Neural progenitor cell (in vitro differentiated cells): ENCODE measurements at regions not wholly inside any gene's neighbourhood (a gene's known extent, or its start where the extent isn't known, plus 50 kb on each side); places are given as distances from the start of the nearest gene placed in this dataset.

Experiments
- DNase-seq: peaks from one replicate; pipeline ENCODE4 v3.0.0-alpha.2; 2016; ENCODE audit warnings: low spot score
- H2AFZ ChIP-seq: fragments of 200-600 bp; sonication (generic); replicated peaks from 2 replicates; pipeline ENCODE4 v1.6.1; 2016; ENCODE audit warnings: antibody characterized with exemption
- H3F3A ChIP-seq: fragments of 200-600 bp; sonication (generic); 2 replicates; pipeline ENCODE4 v1.6.1; 2016; ENCODE audit warnings: antibody characterized with exemption, low read depth
- H3K27ac ChIP-seq: fragments of 200-600 bp; sonication (generic); 2 replicates; pipeline ENCODE4 v1.5.1; 2016; ENCODE audit warnings: mild to moderate bottlenecking
- H3K27me3 ChIP-seq: fragments of 200-600 bp; sonication (generic); 2 replicates; pipeline ENCODE4 v1.6.1; 2016; ENCODE audit warnings: mild to moderate bottlenecking, moderate library complexity
- H3K36me3 ChIP-seq: fragments of 200-600 bp; sonication (generic); 2 replicates; pipeline ENCODE4 v1.5.1; 2016
- H3K4me1 ChIP-seq: fragments of 200-600 bp; sonication (generic); 2 replicates; pipeline ENCODE4 v1.6.1; 2016; ENCODE audit warnings: mixed run types
- H3K4me2 ChIP-seq: fragments of 200-600 bp; sonication (generic); 2 replicates; pipeline ENCODE4 v1.6.1; 2016
- H3K4me3 ChIP-seq: fragments of 200-600 bp; sonication (generic); 2 replicates; pipeline ENCODE4 v1.5.1; 2016
- H3K79me2 ChIP-seq: fragments of 200-600 bp; sonication (generic); 2 replicates; pipeline ENCODE4 v1.6.1; 2016; ENCODE audit warnings: low read depth
- H3K9ac ChIP-seq: fragments of 200-600 bp; sonication (generic); 2 replicates; pipeline ENCODE4 v1.6.1; 2016
- H3K9me3 ChIP-seq: fragments of 200-600 bp; sonication (generic); 2 replicates; pipeline ENCODE4 v1.5.1; 2016; ENCODE audit warnings: low read depth
- H4K20me1 ChIP-seq: fragments of 200-600 bp; sonication (generic); 2 replicates; pipeline ENCODE4 v1.6.1; 2016; ENCODE audit warnings: low read depth
- H3K27ac Mint-ChIP-seq: 3 replicates; pipeline ENCODE4 v1.8.0; 2021; ENCODE audit warnings: mixed read lengths
- H3K27me3 Mint-ChIP-seq: 2 replicates; pipeline ENCODE4 v1.8.0; 2022; ENCODE audit warnings: low read depth, mild to moderate bottlenecking, inconsistent platforms, moderate library complexity, mixed read lengths; ENCODE audit not compliant: insufficient read depth
- H3K36me3 Mint-ChIP-seq: 3 replicates; pipeline ENCODE4 v1.8.0; 2021; ENCODE audit warnings: mixed read lengths
- H3K4me1 Mint-ChIP-seq: 3 replicates; pipeline ENCODE4 v1.8.0; 2021; ENCODE audit warnings: mixed read lengths
- H3K4me3 Mint-ChIP-seq: 3 replicates; pipeline ENCODE4 v1.8.0; 2021; ENCODE audit warnings: mild to moderate bottlenecking, moderate library complexity, mixed read lengths
- H3K9me3 Mint-ChIP-seq: 3 replicates; pipeline ENCODE4 v1.8.0; 2020; ENCODE audit warnings: mixed read lengths
- EZH2 ChIP-seq: fragments of 200-600 bp; sonication (generic); IDR thresholded peaks from 2 replicates; pipeline ENCODE4 v1.6.1; 2017; ENCODE audit warnings: antibody characterized with exemption, mild to moderate bottlenecking, moderate library complexity
- EZH2phosphoT487 ChIP-seq: fragments of 200-600 bp; sonication (generic); IDR thresholded peaks from 2 replicates; pipeline ENCODE4 v1.6.1; 2017; ENCODE audit warnings: antibody characterized with exemption
- TF ChIP-seq, protein P1 (sequence below): fragments of 200-600 bp; sonication (generic); IDR thresholded peaks from 2 replicates; pipeline ENCODE4 v1.5.1; 2017; ENCODE audit warnings: antibody characterized with exemption, mild to moderate bottlenecking

DNA sequence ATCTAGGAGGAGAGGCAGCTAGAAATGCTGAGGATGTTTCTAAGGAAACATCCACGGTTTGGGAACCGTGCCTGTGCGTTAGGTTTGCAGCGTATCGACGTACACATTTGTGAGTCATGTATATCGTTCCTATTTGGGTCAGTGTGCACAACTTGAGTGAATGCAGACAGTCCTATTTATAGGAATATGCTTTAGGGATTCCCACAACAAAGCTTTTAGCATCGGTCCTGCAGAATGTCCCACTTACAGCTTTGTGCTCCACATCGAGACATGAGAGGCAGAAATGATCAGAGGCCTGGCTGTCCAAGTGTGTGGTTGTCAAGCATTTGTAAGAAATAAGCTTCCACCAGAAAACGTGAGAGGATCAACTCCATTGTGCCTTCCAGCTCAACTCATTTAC is 1282.7 kb upstream of the WWC1 start:
- Histone ChIP-seq H3F3A (no peaks in the 10 kb centered on the region), H3K36me3 (no peaks in the 10 kb centered on the region), H3K27ac (no peak overlapping the region), H3K9ac (no peak overlapping the region), H3K4me2 (no peak overlapping the region), H4K20me1 (no peaks in the 10 kb centered on the region), H2AFZ (no peak overlapping the region), H3K79me2 (no peaks in the 10 kb centered on the region), H3K27me3 (no peaks in the 10 kb centered on the region), H3K4me1 (no peaks in the 10 kb centered on the region), H3K4me3 (no peak overlapping the region), H3K9me3 (no peaks in the 10 kb centered on the region)
- Mint-ChIP-seq H3K4me1 (peaks cover 18% of the 10 kb centered on the region), H3K9me3 (peaks cover 3% of the 10 kb centered on the region), H3K27me3 (no peaks in the 10 kb centered on the region), H3K36me3 (peaks cover 5% of the 10 kb centered on the region), H3K4me3 (no peak overlapping the region), H3K27ac (no peak overlapping the region)
- DNase-seq: no peak
- TF ChIP-seq, protein P1, sequence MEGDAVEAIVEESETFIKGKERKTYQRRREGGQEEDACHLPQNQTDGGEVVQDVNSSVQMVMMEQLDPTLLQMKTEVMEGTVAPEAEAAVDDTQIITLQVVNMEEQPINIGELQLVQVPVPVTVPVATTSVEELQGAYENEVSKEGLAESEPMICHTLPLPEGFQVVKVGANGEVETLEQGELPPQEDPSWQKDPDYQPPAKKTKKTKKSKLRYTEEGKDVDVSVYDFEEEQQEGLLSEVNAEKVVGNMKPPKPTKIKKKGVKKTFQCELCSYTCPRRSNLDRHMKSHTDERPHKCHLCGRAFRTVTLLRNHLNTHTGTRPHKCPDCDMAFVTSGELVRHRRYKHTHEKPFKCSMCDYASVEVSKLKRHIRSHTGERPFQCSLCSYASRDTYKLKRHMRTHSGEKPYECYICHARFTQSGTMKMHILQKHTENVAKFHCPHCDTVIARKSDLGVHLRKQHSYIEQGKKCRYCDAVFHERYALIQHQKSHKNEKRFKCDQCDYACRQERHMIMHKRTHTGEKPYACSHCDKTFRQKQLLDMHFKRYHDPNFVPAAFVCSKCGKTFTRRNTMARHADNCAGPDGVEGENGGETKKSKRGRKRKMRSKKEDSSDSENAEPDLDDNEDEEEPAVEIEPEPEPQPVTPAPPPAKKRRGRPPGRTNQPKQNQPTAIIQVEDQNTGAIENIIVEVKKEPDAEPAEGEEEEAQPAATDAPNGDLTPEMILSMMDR: no peak
- TF ChIP-seq EZH2phosphoT487: no peak
- no peak for TF ChIP-seq EZH2

DNA sequence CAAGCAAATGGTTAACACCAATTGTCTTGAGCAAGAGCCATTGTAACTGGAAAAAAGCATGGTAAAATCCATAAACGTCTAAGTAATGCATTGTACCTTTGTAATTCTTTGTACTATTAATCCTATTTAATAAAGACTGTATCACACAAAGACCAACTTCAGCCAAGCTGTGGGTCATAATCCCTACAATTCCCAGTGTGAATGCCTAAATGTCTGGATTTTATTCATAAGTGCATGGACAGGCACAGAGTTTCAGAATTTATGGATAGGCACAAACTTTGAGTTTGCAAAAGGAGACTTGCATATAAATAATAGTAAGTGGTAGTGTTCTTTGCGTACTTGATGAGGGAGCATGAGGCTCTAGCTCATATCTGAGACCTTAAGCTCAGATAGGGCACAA is 1280.2 kb upstream of the WWC1 start:
- no peak for TF ChIP-seq EZH2
- TF ChIP-seq EZH2phosphoT487: no peak
- TF ChIP-seq, protein P1: no peak
- H3K9ac ChIP-seq: no peak overlapping the region
- DNase-seq: no peak
- H3K9me3 ChIP-seq: no peaks in the 10 kb centered on the region
- Mint-ChIP-seq H3K27me3 (no peaks in the 10 kb centered on the region), H3K9me3 (peaks cover 3% of the 10 kb centered on the region), H3K4me1 (peaks cover 2% of the 10 kb centered on the region), H3K36me3 (peaks cover 9% of the 10 kb centered on the region), H3K27ac (no peak overlapping the region), H3K4me3 (no peak overlapping the region)
- no peak overlapping the region for H3K27ac ChIP-seq
- no peak overlapping the region for H3K4me2 ChIP-seq
- no peaks in the 10 kb centered on the region for H3F3A ChIP-seq
- no peak overlapping the region for H3K4me3 ChIP-seq
- no peaks in the 10 kb centered on the region for H3K79me2 ChIP-seq
- H3K27me3 ChIP-seq: no peaks in the 10 kb centered on the region
- H3K36me3 ChIP-seq: no peaks in the 10 kb centered on the region
- no peaks in the 10 kb centered on the region for H4K20me1 ChIP-seq
- no peak overlapping the region for H2AFZ ChIP-seq
- H3K4me1 ChIP-seq: no peaks in the 10 kb centered on the region

DNA sequence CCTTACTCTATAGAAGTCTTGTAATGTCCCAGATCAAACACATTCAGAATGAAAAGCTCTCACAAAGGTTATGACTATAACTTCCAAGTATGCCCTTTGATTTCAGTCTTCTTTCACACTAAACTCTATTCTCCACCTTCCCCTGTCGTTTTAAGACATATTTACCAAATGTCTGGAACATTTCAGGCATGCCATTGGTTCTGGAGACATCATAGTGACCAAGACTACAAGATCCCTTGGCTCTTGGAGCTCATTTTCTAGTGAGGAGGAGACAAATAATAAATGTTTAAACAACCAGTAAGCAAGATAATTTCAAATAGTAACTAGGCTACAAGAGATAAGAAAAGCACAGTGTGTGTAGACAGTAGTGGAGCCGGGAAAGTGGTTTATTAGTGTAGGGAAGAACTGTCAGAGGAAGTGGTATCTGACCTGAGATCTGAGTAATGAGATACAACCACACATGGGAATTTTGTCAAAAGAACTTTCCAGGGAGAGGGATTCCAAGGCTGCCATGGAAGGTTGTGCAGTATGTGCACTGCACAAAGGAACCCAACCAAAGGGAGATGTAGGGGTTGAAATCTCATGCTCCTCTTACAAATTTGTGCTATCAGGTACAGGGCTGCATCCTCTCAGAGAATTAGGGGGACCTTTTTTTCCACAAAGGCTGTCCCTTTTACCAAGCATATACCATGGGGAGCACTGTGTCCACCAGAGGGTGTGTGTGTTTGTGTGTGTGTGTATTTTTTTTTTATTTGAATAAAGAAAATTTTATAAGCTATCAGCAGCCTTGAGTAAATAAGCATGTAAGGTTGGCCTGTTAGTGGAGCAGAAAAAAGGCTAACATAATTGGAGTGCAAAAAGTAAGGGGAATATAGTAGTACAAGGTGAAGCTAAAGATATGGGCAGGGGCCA is 1279.1 kb upstream of the WWC1 start:
- DNase-seq: no peak
- Histone ChIP-seq H3F3A (no peaks in the 10 kb centered on the region), H3K36me3 (no peaks in the 10 kb centered on the region), H3K4me3 (no peak overlapping the region), H3K27ac (no peak overlapping the region), H3K9ac (no peak overlapping the region), H3K4me1 (no peaks in the 10 kb centered on the region), H3K27me3 (no peaks in the 10 kb centered on the region), H3K79me2 (no peaks in the 10 kb centered on the region), H3K4me2 (no peak overlapping the region), H4K20me1 (no peaks in the 10 kb centered on the region), H2AFZ (no peak overlapping the region), H3K9me3 (no peaks in the 10 kb centered on the region)
- TF ChIP-seq, protein P1: no peak
- TF ChIP-seq EZH2 (no peak), EZH2phosphoT487 (no peak)
- H3K27me3 Mint-ChIP-seq: no peaks in the 10 kb centered on the region
- H3K9me3 Mint-ChIP-seq: peaks cover 3% of the 10 kb centered on the region
- peaks cover 9% of the 10 kb centered on the region for H3K36me3 Mint-ChIP-seq
- H3K27ac Mint-ChIP-seq: no peak overlapping the region
- peaks cover 2% of the 10 kb centered on the region for H3K4me1 Mint-ChIP-seq
- no peak overlapping the region for H3K4me3 Mint-ChIP-seq
